Neural crest cell (in vitro differentiated cells): ENCODE measurements at regions not wholly inside any gene's neighbourhood (a gene's known extent, or its start where the extent isn't known, plus 50 kb on each side); places are given as distances from the start of the nearest gene placed in this dataset.
"Not testable (repeated sequence)": the region's sequence is repeated elsewhere in the genome, so short reads cannot be mapped to it uniquely, and the experiment has no call there.

Source experiments
- DNase-seq: peaks from one replicate; pipeline ENCODE4 v3.0.0; 2021; ENCODE audit warnings: low read depth, mixed read lengths, low spot score
- H3K27ac Mint-ChIP-seq: one replicate; pipeline ENCODE4 v1.8.0; 2021; ENCODE audit warnings: mild to moderate bottlenecking, mixed read lengths; ENCODE audit not compliant: unreplicated experiment
- H3K27me3 Mint-ChIP-seq: 2 replicates; pipeline ENCODE4 v1.8.0; 2021; ENCODE audit warnings: low read depth, mild to moderate bottlenecking, mixed read lengths
- H3K36me3 Mint-ChIP-seq: 2 replicates; pipeline ENCODE4 v1.8.0; 2021; ENCODE audit warnings: low read depth, mild to moderate bottlenecking, mixed read lengths
- H3K4me1 Mint-ChIP-seq: 2 replicates; pipeline ENCODE4 v1.8.0; 2021; ENCODE audit warnings: mixed read lengths
- H3K4me3 Mint-ChIP-seq: one replicate; pipeline ENCODE4 v1.8.0; 2021; ENCODE audit warnings: mild to moderate bottlenecking, mixed read lengths
- H3K9me3 Mint-ChIP-seq: 2 replicates; pipeline ENCODE4 v1.8.0; 2021; ENCODE audit warnings: mixed read lengths
- CTCF ChIP-seq: fragments of 200-600 bp; sonication (generic); conservative IDR thresholded peaks from 2 replicates; pipeline ENCODE4 v1.5.0; 2021; ENCODE audit warnings: antibody characterized with exemption, mild to moderate bottlenecking

- not testable (repeated sequence) for H3K9me3 Mint-ChIP-seq, H3K36me3 Mint-ChIP-seq, H3K4me3 Mint-ChIP-seq, H3K27ac Mint-ChIP-seq, DNase-seq, H3K27me3 Mint-ChIP-seq, H3K4me1 Mint-ChIP-seq
These were observed 104.5 kb upstream of the TPTE start for GRCh38 chr21:10416691-10417447.

- not testable (repeated sequence) for H3K36me3 Mint-ChIP-seq, H3K4me1 Mint-ChIP-seq, H3K27me3 Mint-ChIP-seq, H3K4me3 Mint-ChIP-seq, H3K9me3 Mint-ChIP-seq, H3K27ac Mint-ChIP-seq, DNase-seq
These were observed 103.8 kb upstream of the TPTE start for GRCh38 chr21:10417551-10418002.

- H3K9me3 Mint-ChIP-seq, H3K36me3 Mint-ChIP-seq, H3K4me1 Mint-ChIP-seq, H3K27me3 Mint-ChIP-seq, DNase-seq, H3K27ac Mint-ChIP-seq, H3K4me3 Mint-ChIP-seq: not testable (repeated sequence)
These were observed 102.9 kb upstream of the TPTE start for GRCh38 chr21:10418250-10419048.

GRCh38 chr21:10421199-10421598 is 100.2 kb upstream of the TPTE start:
- H3K4me1 Mint-ChIP-seq, H3K27ac Mint-ChIP-seq, H3K4me3 Mint-ChIP-seq, H3K36me3 Mint-ChIP-seq, H3K27me3 Mint-ChIP-seq, H3K9me3 Mint-ChIP-seq, DNase-seq: not testable (repeated sequence)

- not testable (repeated sequence) for H3K4me1 Mint-ChIP-seq, H3K36me3 Mint-ChIP-seq, DNase-seq, H3K9me3 Mint-ChIP-seq, H3K27ac Mint-ChIP-seq, H3K4me3 Mint-ChIP-seq, H3K27me3 Mint-ChIP-seq
These were observed 99.8 kb upstream of the TPTE start for GRCh38 chr21:10421601-10422000.

GRCh38 chr21:10424097-10424886 is 97.1 kb upstream of the TPTE start:
- H3K36me3 Mint-ChIP-seq, H3K9me3 Mint-ChIP-seq, DNase-seq, H3K4me3 Mint-ChIP-seq, H3K27me3 Mint-ChIP-seq, H3K27ac Mint-ChIP-seq, H3K4me1 Mint-ChIP-seq: not testable (repeated sequence)

- not testable (repeated sequence) for H3K9me3 Mint-ChIP-seq, H3K27ac Mint-ChIP-seq, H3K36me3 Mint-ChIP-seq, H3K27me3 Mint-ChIP-seq, H3K4me1 Mint-ChIP-seq, DNase-seq, H3K4me3 Mint-ChIP-seq
These were observed 96.6 kb upstream of the TPTE start for GRCh38 chr21:10424887-10425145.

GRCh38 chr21:10425856-10426255 is 95.5 kb upstream of the TPTE start:
- H3K27me3 Mint-ChIP-seq, result no peaks in the 10 kb centered on the region
- DNase-seq, result no peak
- no peaks in the 10 kb centered on the region for H3K4me1 Mint-ChIP-seq
- H3K4me3 Mint-ChIP-seq, result no peak overlapping the region
- TF ChIP-seq CTCF, result no peak
- no peaks in the 10 kb centered on the region for H3K9me3 Mint-ChIP-seq
- H3K27ac Mint-ChIP-seq, result no peak overlapping the region
- H3K36me3 Mint-ChIP-seq, result no peaks in the 10 kb centered on the region

- not testable (repeated sequence) for H3K27ac Mint-ChIP-seq, H3K36me3 Mint-ChIP-seq, H3K9me3 Mint-ChIP-seq, DNase-seq, H3K27me3 Mint-ChIP-seq, H3K4me1 Mint-ChIP-seq, H3K4me3 Mint-ChIP-seq
These were observed 94.6 kb upstream of the TPTE start for GRCh38 chr21:10426812-10427211.

- not testable (repeated sequence) for DNase-seq, H3K4me1 Mint-ChIP-seq, H3K27ac Mint-ChIP-seq, H3K4me3 Mint-ChIP-seq, H3K27me3 Mint-ChIP-seq, H3K36me3 Mint-ChIP-seq, H3K9me3 Mint-ChIP-seq
These were observed 94.1 kb upstream of the TPTE start for GRCh38 chr21:10427277-10427676.

- H3K27me3 Mint-ChIP-seq, H3K36me3 Mint-ChIP-seq, H3K27ac Mint-ChIP-seq, H3K4me3 Mint-ChIP-seq, H3K9me3 Mint-ChIP-seq, H3K4me1 Mint-ChIP-seq, DNase-seq: not testable (repeated sequence)
These were observed 92.3 kb upstream of the TPTE start for GRCh38 chr21:10428981-10429534.
